Testis (tissue), 2 donors: ENCODE measurements at regions not wholly inside any gene's neighbourhood (a gene's known extent, or its start where the extent isn't known, plus 50 kb on each side); places are given as distances from the start of the nearest gene placed in this dataset.

Experiments
- CTCF ChIP-seq, 3 experiments: fragments of 450-650 bp in 2 of 3; fragments of 200-600 bp in 1 of 3; sonication (generic) in 1 of 3; IDR thresholded peaks; one replicate each; pipeline ENCODE4 v1.5.1; 2016 to 2019; ENCODE audit warnings: antibody characterized with exemption in 3 of 3, mild to moderate bottlenecking in 2 of 3, moderate library complexity in 1 of 3
- POLR2A ChIP-seq: fragments of 450-650 bp; IDR thresholded peaks from one replicate; pipeline ENCODE4 v1.6.1; 2017; ENCODE audit warnings: antibody characterized with exemption, mild to moderate bottlenecking, moderate library complexity

- TF ChIP-seq POLR2A (no peak), CTCF (IDR thresholded peaks at IDR 0.05) (no peak)
These were observed 250.3 kb upstream of the SEMA6A start for GRCh38 chr5:116824751-116825438.
